ENCODE measurements at regions not wholly inside any gene's neighbourhood (a gene's known extent, or its start where the extent isn't known, plus 50 kb on each side); places are given as distances from the start of the nearest gene placed in this dataset.

GRCh38 chr17:79146562-79146961 is 71.9 kb downstream of the ENGASE start:
- TF ChIP-seq CTCF (IDR thresholded peaks at IDR 0.05) (no peak), POLR2A (IDR thresholded peaks at IDR 0.05) (no peak)

Measured in uterus (tissue), 2 donors.